ENCODE measurements at regions not wholly inside any gene's neighbourhood (a gene's known extent, or its start where the extent isn't known, plus 50 kb on each side); places are given as distances from the start of the nearest gene placed in this dataset.
"Not testable (repeated sequence)": the region's sequence is repeated elsewhere in the genome, so short reads cannot be mapped to it uniquely, and the experiment has no call there.

DNA sequence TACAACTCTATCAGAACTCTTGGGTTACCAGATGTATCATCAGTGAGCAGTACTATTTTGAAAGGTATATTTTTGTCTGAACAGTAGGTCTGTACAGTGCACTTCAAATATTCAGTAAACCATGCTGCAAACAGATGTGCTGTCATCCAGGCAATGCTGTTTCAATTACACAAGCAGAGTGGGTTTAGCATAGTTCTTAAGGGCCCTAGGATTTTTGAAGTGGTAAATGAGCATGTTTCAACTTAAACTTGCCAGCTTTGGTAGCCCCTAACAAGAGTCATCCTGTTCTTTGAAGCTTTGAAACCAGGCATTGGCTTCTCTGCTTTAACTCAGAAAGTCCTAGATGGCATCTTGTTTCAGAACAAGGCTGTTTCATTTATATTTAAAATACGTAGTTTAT, 1519.9 kb downstream of the SUCLG1 start:
- Histone ChIP-seq H3K27me3 (replicated peaks; ENCODE audit: insufficient read depth, low read length) (no peaks in the 10 kb centered on the region), H3K4me2 (ENCODE audit: low read depth, low read length) (no peak overlapping the region), H4K20me1 (ENCODE audit: insufficient read depth, low read length) (no peaks in the 10 kb centered on the region), H3F3A (ENCODE audit: insufficient read depth, low read length) (no peaks in the 10 kb centered on the region), H3K4me1 (ENCODE audit: low read length) (no peaks in the 10 kb centered on the region), H2AFZ (ENCODE audit: low read length) (no peak overlapping the region), H3K9ac (ENCODE audit: low read length) (no peak overlapping the region), H3K9me2 (replicated peaks; ENCODE audit: insufficient read depth, low read length) (no peaks in the 10 kb centered on the region), H3K9me3 (replicated peaks; ENCODE audit: insufficient read depth, low read length) (no peaks in the 10 kb centered on the region), H3K36me3 (replicated peaks; ENCODE audit: insufficient read depth, low read length) (no peaks in the 10 kb centered on the region), H3K27ac (ENCODE audit: low read length) (no peak overlapping the region), H3K4me3 (ENCODE audit: low read length) (no peak overlapping the region), H3K79me2 (ENCODE audit: low read length) (no peaks in the 10 kb centered on the region)
- TF ChIP-seq EZH2phosphoT487 (IDR thresholded peaks at IDR 0.05; ENCODE audit: low read length) (no peak), EZH2 (optimal IDR thresholded peaks at IDR 0.05; ENCODE audit: low read depth, low read length) (no peak)
- TF ChIP-seq, protein P1, sequence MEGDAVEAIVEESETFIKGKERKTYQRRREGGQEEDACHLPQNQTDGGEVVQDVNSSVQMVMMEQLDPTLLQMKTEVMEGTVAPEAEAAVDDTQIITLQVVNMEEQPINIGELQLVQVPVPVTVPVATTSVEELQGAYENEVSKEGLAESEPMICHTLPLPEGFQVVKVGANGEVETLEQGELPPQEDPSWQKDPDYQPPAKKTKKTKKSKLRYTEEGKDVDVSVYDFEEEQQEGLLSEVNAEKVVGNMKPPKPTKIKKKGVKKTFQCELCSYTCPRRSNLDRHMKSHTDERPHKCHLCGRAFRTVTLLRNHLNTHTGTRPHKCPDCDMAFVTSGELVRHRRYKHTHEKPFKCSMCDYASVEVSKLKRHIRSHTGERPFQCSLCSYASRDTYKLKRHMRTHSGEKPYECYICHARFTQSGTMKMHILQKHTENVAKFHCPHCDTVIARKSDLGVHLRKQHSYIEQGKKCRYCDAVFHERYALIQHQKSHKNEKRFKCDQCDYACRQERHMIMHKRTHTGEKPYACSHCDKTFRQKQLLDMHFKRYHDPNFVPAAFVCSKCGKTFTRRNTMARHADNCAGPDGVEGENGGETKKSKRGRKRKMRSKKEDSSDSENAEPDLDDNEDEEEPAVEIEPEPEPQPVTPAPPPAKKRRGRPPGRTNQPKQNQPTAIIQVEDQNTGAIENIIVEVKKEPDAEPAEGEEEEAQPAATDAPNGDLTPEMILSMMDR (IDR thresholded peaks at IDR 0.05; ENCODE audit: low read length) = no peak
- no peak for DNase-seq

DNA sequence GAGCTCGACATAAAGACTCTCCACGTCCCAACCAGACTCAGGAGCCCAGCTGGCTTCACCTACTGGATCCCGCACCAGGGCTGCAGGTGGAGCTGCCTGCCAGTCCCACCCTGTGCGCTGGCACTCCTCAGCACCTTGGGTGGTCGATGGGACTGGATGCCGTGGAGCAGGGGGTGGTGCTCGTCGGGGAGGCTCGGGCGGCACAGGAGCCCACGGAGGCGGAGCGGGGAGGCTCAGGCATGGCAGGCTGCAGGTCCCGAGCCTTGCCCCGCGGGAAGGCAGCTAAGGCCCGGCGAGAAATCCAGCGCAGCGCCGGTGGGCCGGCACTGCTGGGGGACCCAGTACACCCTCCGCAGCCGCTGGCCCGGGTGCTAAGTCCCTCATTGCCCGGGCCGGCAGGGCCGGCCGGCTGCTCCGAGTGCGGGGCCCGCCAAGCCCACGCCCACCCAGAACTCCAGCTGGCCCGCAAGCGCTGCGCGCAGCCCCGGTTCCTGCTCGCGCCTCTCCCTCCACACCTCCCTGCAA, 1520.7 kb downstream of the SUCLG1 start:
- not testable (repeated sequence) for H2AFZ ChIP-seq (ENCODE audit: low read length); H3K9me2 ChIP-seq (replicated peaks; ENCODE audit: insufficient read depth, low read length); H3K36me3 ChIP-seq (replicated peaks; ENCODE audit: insufficient read depth, low read length); H3K9me3 ChIP-seq (replicated peaks; ENCODE audit: insufficient read depth, low read length); H3F3A ChIP-seq (ENCODE audit: insufficient read depth, low read length); H3K27me3 ChIP-seq (replicated peaks; ENCODE audit: insufficient read depth, low read length); H3K27ac ChIP-seq (ENCODE audit: low read length); H3K9ac ChIP-seq (ENCODE audit: low read length); H3K4me3 ChIP-seq (ENCODE audit: low read length); DNase-seq; H3K4me1 ChIP-seq (ENCODE audit: low read length); H3K79me2 ChIP-seq (ENCODE audit: low read length); H3K4me2 ChIP-seq (ENCODE audit: low read depth, low read length); H4K20me1 ChIP-seq (ENCODE audit: insufficient read depth, low read length)

DNA sequence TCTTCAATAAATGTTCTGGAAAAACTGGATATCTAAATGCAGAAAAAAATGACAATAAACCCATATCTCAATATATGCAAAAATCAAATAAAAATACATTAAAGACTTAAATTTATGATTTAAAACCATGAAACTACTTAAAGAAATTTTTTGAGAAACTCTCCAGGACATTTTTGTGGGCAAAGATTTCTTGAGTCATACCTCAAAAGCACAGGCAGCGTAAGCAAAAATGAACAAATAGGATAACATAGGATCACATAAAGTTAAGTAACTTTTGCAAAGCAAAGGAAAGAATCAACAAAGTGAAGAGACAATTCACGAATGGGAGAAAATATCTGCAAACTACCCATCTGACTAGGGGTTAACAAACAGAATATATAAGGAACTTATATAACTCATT, 1545.5 kb downstream of the SUCLG1 start:
- Histone ChIP-seq H3K9ac (ENCODE audit: low read length) (no peak overlapping the region), H3K27ac (ENCODE audit: low read length) (no peak overlapping the region), H2AFZ (ENCODE audit: low read length) (no peak overlapping the region), H3K9me3 (replicated peaks; ENCODE audit: insufficient read depth, low read length) (no peaks in the 10 kb centered on the region), H3K9me2 (replicated peaks; ENCODE audit: insufficient read depth, low read length) (no peaks in the 10 kb centered on the region), H3K36me3 (replicated peaks; ENCODE audit: insufficient read depth, low read length) (no peaks in the 10 kb centered on the region), H3F3A (ENCODE audit: insufficient read depth, low read length) (no peaks in the 10 kb centered on the region), H3K27me3 (replicated peaks; ENCODE audit: insufficient read depth, low read length) (no peaks in the 10 kb centered on the region), H3K4me2 (ENCODE audit: low read depth, low read length) (no peak overlapping the region), H3K4me1 (ENCODE audit: low read length) (no peaks in the 10 kb centered on the region), H3K79me2 (ENCODE audit: low read length) (no peaks in the 10 kb centered on the region), H4K20me1 (ENCODE audit: insufficient read depth, low read length) (no peaks in the 10 kb centered on the region), H3K4me3 (ENCODE audit: low read length) (no peak overlapping the region)
- no peak for DNase-seq
- TF ChIP-seq, protein P1 (IDR thresholded peaks at IDR 0.05; ENCODE audit: low read length) = no peak
- TF ChIP-seq EZH2phosphoT487 (IDR thresholded peaks at IDR 0.05; ENCODE audit: low read length) (no peak), EZH2 (optimal IDR thresholded peaks at IDR 0.05; ENCODE audit: low read depth, low read length) (no peak)

DNA sequence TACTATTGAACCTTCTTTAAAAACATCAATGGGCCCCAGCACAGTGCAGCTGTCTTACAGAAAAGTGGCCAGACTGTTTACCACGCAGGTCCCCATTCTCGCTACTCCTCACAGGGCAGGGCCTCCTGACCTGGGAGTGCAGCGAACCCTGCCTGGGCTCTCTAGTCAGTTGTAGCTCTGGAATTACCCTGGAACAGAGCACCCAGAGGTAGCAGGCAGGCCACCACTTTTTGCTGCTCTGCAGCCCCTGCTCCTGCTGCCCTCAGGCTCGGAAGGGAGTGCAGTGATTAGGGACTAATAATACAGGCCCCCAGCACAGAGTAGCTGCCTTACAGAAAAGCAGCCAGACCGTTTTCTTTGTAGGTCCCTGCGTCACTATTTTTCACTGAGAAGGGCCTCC, 1563.0 kb downstream of the SUCLG1 start:
- no peak overlapping the region for H3K4me2 ChIP-seq (ENCODE audit: low read depth, low read length)
- DNase-seq = no peak
- no peaks in the 10 kb centered on the region for H3K27me3 ChIP-seq (replicated peaks; ENCODE audit: insufficient read depth, low read length)
- TF ChIP-seq, protein P1 (IDR thresholded peaks at IDR 0.05; ENCODE audit: low read length) = no peak
- TF ChIP-seq EZH2phosphoT487 (IDR thresholded peaks at IDR 0.05; ENCODE audit: low read length) (no peak), EZH2 (optimal IDR thresholded peaks at IDR 0.05; ENCODE audit: low read depth, low read length) (no peak)
- no peak overlapping the region for H3K9ac ChIP-seq (ENCODE audit: low read length)
- no peak overlapping the region for H3K4me3 ChIP-seq (ENCODE audit: low read length)
- H3K27ac ChIP-seq (ENCODE audit: low read length) = no peak overlapping the region
- no peaks in the 10 kb centered on the region for H3K4me1 ChIP-seq (ENCODE audit: low read length)
- no peak overlapping the region for H2AFZ ChIP-seq (ENCODE audit: low read length)
- no peaks in the 10 kb centered on the region for H3K9me2 ChIP-seq (replicated peaks; ENCODE audit: insufficient read depth, low read length)
- H3K36me3 ChIP-seq (replicated peaks; ENCODE audit: insufficient read depth, low read length) = no peaks in the 10 kb centered on the region
- H3K79me2 ChIP-seq (ENCODE audit: low read length) = no peaks in the 10 kb centered on the region
- H3F3A ChIP-seq (ENCODE audit: insufficient read depth, low read length) = no peaks in the 10 kb centered on the region
- H3K9me3 ChIP-seq (replicated peaks; ENCODE audit: insufficient read depth, low read length) = no peaks in the 10 kb centered on the region
- no peaks in the 10 kb centered on the region for H4K20me1 ChIP-seq (ENCODE audit: insufficient read depth, low read length)
